ENCODE measurements at regions not wholly inside any gene's neighbourhood (a gene's known extent, or its start where the extent isn't known, plus 50 kb on each side); places are given as distances from the start of the nearest gene placed in this dataset.

DNA sequence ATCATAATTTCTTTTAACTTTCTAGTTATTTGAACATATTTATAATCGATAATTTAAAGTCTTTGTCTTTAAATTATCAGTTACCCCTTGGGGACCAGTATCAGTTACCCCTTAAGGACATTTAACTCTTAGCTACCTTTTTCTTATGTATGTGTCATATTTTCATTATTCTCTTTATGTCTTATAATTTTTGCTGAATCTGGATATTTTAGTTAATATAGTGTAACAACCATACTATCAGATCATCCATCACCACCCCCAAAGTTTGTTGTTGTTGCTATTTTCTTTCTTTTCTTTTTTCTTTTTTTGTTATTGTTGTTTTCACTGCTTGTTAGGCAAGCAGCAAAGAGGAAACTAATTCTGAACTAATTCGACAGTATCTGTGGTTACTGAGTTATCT, 57.0 kb upstream of the TNFSF18 start:
- TF ChIP-seq TAF1 (IDR thresholded peaks at IDR 0.05; ENCODE audit: borderline replicate concordance, insufficient read depth, low read length) (no peak), POLR2AphosphoS5 (IDR thresholded peaks at IDR 0.05; ENCODE audit: low read depth, low read length) (no peak), SIN3A (IDR thresholded peaks at IDR 0.05; ENCODE audit: borderline replicate concordance, insufficient read depth, low read length) (no peak)
- TF ChIP-seq, protein P1, sequence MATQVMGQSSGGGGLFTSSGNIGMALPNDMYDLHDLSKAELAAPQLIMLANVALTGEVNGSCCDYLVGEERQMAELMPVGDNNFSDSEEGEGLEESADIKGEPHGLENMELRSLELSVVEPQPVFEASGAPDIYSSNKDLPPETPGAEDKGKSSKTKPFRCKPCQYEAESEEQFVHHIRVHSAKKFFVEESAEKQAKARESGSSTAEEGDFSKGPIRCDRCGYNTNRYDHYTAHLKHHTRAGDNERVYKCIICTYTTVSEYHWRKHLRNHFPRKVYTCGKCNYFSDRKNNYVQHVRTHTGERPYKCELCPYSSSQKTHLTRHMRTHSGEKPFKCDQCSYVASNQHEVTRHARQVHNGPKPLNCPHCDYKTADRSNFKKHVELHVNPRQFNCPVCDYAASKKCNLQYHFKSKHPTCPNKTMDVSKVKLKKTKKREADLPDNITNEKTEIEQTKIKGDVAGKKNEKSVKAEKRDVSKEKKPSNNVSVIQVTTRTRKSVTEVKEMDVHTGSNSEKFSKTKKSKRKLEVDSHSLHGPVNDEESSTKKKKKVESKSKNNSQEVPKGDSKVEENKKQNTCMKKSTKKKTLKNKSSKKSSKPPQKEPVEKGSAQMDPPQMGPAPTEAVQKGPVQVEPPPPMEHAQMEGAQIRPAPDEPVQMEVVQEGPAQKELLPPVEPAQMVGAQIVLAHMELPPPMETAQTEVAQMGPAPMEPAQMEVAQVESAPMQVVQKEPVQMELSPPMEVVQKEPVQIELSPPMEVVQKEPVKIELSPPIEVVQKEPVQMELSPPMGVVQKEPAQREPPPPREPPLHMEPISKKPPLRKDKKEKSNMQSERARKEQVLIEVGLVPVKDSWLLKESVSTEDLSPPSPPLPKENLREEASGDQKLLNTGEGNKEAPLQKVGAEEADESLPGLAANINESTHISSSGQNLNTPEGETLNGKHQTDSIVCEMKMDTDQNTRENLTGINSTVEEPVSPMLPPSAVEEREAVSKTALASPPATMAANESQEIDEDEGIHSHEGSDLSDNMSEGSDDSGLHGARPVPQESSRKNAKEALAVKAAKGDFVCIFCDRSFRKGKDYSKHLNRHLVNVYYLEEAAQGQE (IDR thresholded peaks at IDR 0.05; ENCODE audit: insufficient read depth in 1 of 2, low read depth in 2 of 2, low read length in 2 of 2), result no peak

All from PFSK-1 (cell line).